Spleen (tissue), 7 donors: ENCODE measurements at regions not wholly inside any gene's neighbourhood (a gene's known extent, or its start where the extent isn't known, plus 50 kb on each side); places are given as distances from the start of the nearest gene placed in this dataset.

Experiments
- CTCF ChIP-seq, 11 experiments: fragments of 200-600 bp in 7 of 11; fragments of 450-650 bp in 4 of 11; sonication (generic) in 4 of 11; IDR thresholded peaks in 8 of 11; conservative IDR thresholded peaks in 3 of 11; 1 replicate in 7 of 11; 2 replicates in 4 of 11; pipeline versions ENCODE4 v1.4.0 to v1.8.0; 2016 to 2021; ENCODE audit warnings: antibody characterized with exemption in 11 of 11, inconsistent platforms in 4 of 11, mild to moderate bottlenecking in 1 of 11
- POLR2AphosphoS5 ChIP-seq, 3 donors: sonication (generic); formaldehyde crosslinking; IDR thresholded peaks; one replicate each; pipeline ENCODE4 v1.5.1; 2017; ENCODE audit warnings: antibody characterized with exemption in 3 of 3
- donor health status: DM: no; HTN: no; CAD: no; lungs with moderate emphysema.
- donor health status: DM: no; HTN: no; CAD: no.
- donor health status: DM: no; HTN: no; CAD: no.

GRCh38 chr2:122531290-122532071 lies 776.0 kb downstream of the TSN start:
- TF ChIP-seq CTCF (IDR thresholded peaks at IDR 0.05 in 8 of 11, conservative IDR thresholded peaks at IDR 0.05 in 3 of 11) (no peak), POLR2AphosphoS5 (IDR thresholded peaks at IDR 0.05) (no peak)
